Endothelial cell (in vitro differentiated cells): ENCODE measurements at regions not wholly inside any gene's neighbourhood (a gene's known extent, or its start where the extent isn't known, plus 50 kb on each side); places are given as distances from the start of the nearest gene placed in this dataset.

Source experiments
- DNase-seq: peaks from one replicate; pipeline ENCODE4 v3.0.0; 2021; ENCODE audit warnings: low spot score
- H3K27ac Mint-ChIP-seq: one replicate; pipeline ENCODE4 v1.8.0; 2021; ENCODE audit warnings: mixed read lengths, inconsistent platforms; ENCODE audit not compliant: unreplicated experiment
- H3K27me3 Mint-ChIP-seq: one replicate; pipeline ENCODE4 v1.8.0; 2021; ENCODE audit warnings: mild to moderate bottlenecking, moderate library complexity, mixed read lengths, inconsistent platforms; ENCODE audit not compliant: unreplicated experiment
- H3K36me3 Mint-ChIP-seq: one replicate; pipeline ENCODE4 v1.8.0; 2021; ENCODE audit warnings: mild to moderate bottlenecking, low read depth, mixed read lengths, inconsistent platforms; ENCODE audit not compliant: unreplicated experiment
- H3K4me1 Mint-ChIP-seq: one replicate; pipeline ENCODE4 v1.8.0; 2021; ENCODE audit warnings: mild to moderate bottlenecking, mixed read lengths, inconsistent platforms; ENCODE audit not compliant: unreplicated experiment
- H3K4me3 Mint-ChIP-seq: one replicate; pipeline ENCODE4 v1.8.0; 2021; ENCODE audit warnings: mild to moderate bottlenecking, mixed read lengths, inconsistent platforms; ENCODE audit not compliant: unreplicated experiment
- H3K9me3 Mint-ChIP-seq: one replicate; pipeline ENCODE4 v1.8.0; 2021; ENCODE audit warnings: mixed read lengths, inconsistent platforms; ENCODE audit not compliant: unreplicated experiment
- TF ChIP-seq, protein P1 (sequence below): fragments of 200-600 bp; sonication (generic); IDR thresholded peaks from one replicate; pipeline ENCODE4 v1.5.0; 2021; ENCODE audit warnings: antibody characterized with exemption; ENCODE audit not compliant: unreplicated experiment

GRCh38 chr11:10390375-10390774, 64.7 kb upstream of the AMPD3 start:
- no peak for DNase-seq
- Mint-ChIP-seq H3K4me3 (no peak overlapping the region), H3K27ac (no peak overlapping the region), H3K9me3 (no peaks in the 10 kb centered on the region), H3K36me3 (peaks cover 9% of the 10 kb centered on the region), H3K27me3 (peaks cover 2% of the 10 kb centered on the region), H3K4me1 (peaks cover 7% of the 10 kb centered on the region)
- TF ChIP-seq, protein P1, sequence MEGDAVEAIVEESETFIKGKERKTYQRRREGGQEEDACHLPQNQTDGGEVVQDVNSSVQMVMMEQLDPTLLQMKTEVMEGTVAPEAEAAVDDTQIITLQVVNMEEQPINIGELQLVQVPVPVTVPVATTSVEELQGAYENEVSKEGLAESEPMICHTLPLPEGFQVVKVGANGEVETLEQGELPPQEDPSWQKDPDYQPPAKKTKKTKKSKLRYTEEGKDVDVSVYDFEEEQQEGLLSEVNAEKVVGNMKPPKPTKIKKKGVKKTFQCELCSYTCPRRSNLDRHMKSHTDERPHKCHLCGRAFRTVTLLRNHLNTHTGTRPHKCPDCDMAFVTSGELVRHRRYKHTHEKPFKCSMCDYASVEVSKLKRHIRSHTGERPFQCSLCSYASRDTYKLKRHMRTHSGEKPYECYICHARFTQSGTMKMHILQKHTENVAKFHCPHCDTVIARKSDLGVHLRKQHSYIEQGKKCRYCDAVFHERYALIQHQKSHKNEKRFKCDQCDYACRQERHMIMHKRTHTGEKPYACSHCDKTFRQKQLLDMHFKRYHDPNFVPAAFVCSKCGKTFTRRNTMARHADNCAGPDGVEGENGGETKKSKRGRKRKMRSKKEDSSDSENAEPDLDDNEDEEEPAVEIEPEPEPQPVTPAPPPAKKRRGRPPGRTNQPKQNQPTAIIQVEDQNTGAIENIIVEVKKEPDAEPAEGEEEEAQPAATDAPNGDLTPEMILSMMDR, result no peak

DNA sequence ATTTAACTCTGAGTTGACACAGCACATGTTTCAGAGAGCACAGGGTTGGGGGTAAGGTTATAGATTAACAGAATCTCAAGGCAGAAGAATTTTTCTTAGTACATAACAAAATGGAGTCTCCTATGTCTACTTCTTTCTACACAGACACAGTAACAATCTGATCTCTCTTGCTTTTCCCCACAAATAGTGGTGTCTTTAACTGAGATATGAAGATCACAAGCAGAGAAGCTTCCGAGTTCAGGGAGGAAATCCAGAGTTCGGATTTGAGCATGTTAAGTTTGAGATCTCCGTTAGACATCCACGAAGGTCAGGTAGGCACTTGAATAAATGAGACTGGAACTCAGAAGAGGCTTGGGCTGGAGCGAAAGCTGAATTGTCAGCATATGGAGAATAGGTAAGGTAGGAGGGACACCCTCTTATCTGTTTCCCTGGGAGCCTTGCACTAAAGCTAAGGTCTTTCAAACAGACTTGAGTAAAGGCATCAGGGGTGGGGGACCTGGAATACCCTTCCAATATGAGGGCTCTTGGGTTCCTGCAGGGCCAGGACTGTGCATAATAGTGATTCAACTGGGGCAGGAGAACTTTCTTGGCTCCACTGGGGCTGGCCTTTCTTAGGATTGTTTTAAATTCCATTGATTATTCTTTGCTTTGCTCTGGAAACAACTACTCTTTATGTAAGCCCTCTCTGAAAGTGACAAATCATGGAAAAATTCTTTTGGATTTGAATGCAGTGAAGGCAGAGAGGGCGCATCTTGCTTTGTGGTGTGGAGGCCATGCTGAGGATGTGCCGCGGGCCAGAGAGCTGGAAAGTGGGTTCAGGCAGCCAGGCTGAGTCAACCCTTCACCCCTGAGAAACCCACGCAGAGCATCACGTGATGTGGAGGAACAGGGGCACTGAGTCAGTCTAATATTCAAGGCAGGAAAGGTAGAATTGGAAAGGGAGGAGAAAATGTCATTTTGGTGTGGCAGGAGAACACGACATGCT, 62.7 kb upstream of the AMPD3 start:
- no peak for DNase-seq
- TF ChIP-seq, protein P1, result no peak
- Mint-ChIP-seq H3K4me3 (no peak overlapping the region), H3K36me3 (peaks cover 9% of the 10 kb centered on the region), H3K4me1 (peaks cover 7% of the 10 kb centered on the region), H3K9me3 (no peaks in the 10 kb centered on the region), H3K27ac (no peak overlapping the region), H3K27me3 (peaks cover 2% of the 10 kb centered on the region)

DNA sequence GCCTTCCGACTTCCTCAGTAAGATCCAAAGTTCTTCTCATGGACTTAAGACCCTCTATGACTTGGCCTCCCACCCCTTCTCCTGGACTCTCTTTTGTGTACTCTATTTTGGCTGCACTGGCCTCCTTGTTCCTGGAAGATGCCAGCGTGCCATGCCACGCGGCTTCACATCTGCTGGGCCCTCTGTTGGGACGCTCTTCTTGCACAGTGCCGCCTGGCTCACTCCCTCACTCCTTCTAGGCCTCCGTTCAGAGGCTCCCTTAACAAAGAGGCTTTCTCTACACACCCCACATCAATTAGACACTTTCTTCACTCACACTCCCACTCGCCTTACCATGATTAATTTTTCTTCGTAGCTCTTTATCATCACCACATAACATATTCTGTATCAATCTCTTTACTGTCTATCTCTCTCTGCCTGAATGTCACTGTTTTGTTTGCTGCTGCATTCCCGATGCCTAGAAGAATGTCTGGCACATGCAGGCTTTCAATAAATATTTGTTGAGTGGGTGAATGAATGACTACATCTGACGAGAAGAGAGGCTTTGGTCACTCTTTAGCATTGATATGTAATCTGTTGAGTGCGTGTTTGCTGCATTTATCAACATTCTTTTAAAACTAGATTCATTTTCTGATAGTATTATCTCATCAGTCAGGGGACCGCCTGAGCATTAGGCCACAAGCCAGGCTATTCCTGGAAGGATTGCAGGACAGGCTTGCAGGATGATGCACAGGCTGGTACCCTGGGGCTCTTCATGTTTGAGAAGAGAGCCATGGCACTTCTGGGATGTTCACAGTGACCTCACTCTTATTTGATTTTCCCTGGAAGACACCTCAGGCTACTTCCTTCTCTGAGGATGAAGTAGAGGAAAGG, 60.6 kb upstream of the AMPD3 start:
- Mint-ChIP-seq H3K27me3 (peaks cover 2% of the 10 kb centered on the region), H3K27ac (no peak overlapping the region), H3K9me3 (no peaks in the 10 kb centered on the region), H3K4me1 (peaks cover 7% of the 10 kb centered on the region), H3K4me3 (no peak overlapping the region), H3K36me3 (peaks cover 9% of the 10 kb centered on the region)
- TF ChIP-seq, protein P1, result no peak
- DNase-seq, result no peak

GRCh38 chr11:10395166-10395897, 59.7 kb upstream of the AMPD3 start:
- no peak for DNase-seq
- Mint-ChIP-seq H3K4me3 (no peak overlapping the region), H3K27me3 (peaks cover 2% of the 10 kb centered on the region), H3K4me1 (peaks cover 7% of the 10 kb centered on the region), H3K9me3 (no peaks in the 10 kb centered on the region), H3K27ac (no peak overlapping the region), H3K36me3 (peaks cover 8% of the 10 kb centered on the region)
- TF ChIP-seq, protein P1, result no peak
